K562 (cell line): ENCODE measurements at regions not wholly inside any gene's neighbourhood (a gene's known extent, or its start where the extent isn't known, plus 50 kb on each side); places are given as distances from the start of the nearest gene placed in this dataset.

Source experiments
- BHLHE40 ChIP-seq: IDR thresholded peaks from 2 replicates; pipeline ENCODE4 v1.6.1; 2011; ENCODE audit warnings: low read length, improper control_type of control experiment
- CTCF ChIP-seq, 3 experiments: IDR thresholded peaks in 2 of 3; conservative IDR thresholded peaks in 1 of 3; 2 replicates each; pipeline ENCODE4 v1.5.1; 2011 to 2012; ENCODE audit warnings: low read length in 3 of 3, mild to moderate bottlenecking in 3 of 3, control low read depth in 2 of 3, improper control_type of control experiment in 1 of 3, inconsistent platforms in 1 of 3, low read depth in 1 of 3, mixed read lengths in 1 of 3, moderate library complexity in 1 of 3; ENCODE audit not compliant: insufficient read depth in 2 of 3
- ELF1 ChIP-seq: fragments of 200-800 bp; sonication (Bioruptor generic); IDR thresholded peaks from 2 replicates; pipeline ENCODE4 v1.6.1; 2016; ENCODE audit warnings: missing genetic modification characterization, missing compliant biosample characterization
- FOXO4 ChIP-seq: fragments of 450-650 bp; formaldehyde crosslinking; IDR thresholded peaks from 2 replicates; pipeline ENCODE4 v1.4.0; 2020; ENCODE audit warnings: mild to moderate bottlenecking, moderate library complexity
- HNRNPK ChIP-seq: fragments of 200-400 bp; formaldehyde crosslinking; IDR thresholded peaks from one replicate; pipeline ENCODE4 v1.6.1; 2018; ENCODE audit warnings: mild to moderate bottlenecking, low read depth, low read length; ENCODE audit not compliant: poor library complexity, severe bottlenecking
- MGA ChIP-seq: fragments of 450-650 bp; IDR thresholded peaks from 2 replicates; pipeline ENCODE4 v1.6.1; 2016; ENCODE audit warnings: mild to moderate bottlenecking, moderate library complexity
- SIX5 ChIP-seq, 2 experiments: IDR thresholded peaks; 2 replicates each; pipeline ENCODE4 v1.6.1; 2011; ENCODE audit warnings: low read length in 2 of 2, borderline replicate concordance in 1 of 2, low read depth in 1 of 2, mild to moderate bottlenecking in 1 of 2, moderate library complexity in 1 of 2; ENCODE audit not compliant: insufficient read depth in 1 of 2

GRCh38 chr1:113191579-113192076 lies 118.6 kb downstream of the LRIG2 start:
- TF ChIP-seq FOXO4 (CRISPR knock-in tag) (no peak), BHLHE40 (no peak), SIX5 (IDR thresholded peaks at IDR 0.05; ENCODE audit: borderline replicate concordance in 1 of 2, insufficient read depth in 1 of 2, low read depth in 1 of 2, low read length in 2 of 2) (no peak), ELF1 (tag) (no peak), HNRNPK (no peak), MGA (no peak), CTCF (IDR thresholded peaks at IDR 0.05 in 2 of 3, conservative IDR thresholded peaks at IDR 0.05 in 1 of 3; ENCODE audit: insufficient read depth in 2 of 3, low read depth in 1 of 3, low read length in 3 of 3) (no peak)
